ENCODE measurements at regions not wholly inside any gene's neighbourhood (a gene's known extent, or its start where the extent isn't known, plus 50 kb on each side); places are given as distances from the start of the nearest gene placed in this dataset.

DNA sequence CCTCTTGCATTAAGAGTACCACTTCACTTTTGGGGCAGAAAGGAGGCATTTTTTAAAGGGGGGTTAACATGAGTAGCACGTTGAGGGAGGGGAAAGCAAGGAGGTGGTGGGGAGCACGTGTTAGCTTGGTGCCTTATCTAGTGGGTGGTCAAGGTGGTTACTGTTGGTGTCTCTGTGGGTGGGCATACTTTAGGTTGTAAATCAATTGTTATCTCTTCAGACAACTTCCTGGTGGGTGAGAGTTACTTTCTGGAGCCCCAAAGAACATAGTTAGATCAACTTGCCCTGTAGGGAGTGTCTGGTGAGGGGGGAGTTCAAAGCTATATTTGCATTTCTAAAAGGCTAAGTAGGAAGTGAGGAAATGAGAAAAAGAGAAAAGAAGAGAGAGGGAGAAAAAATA is 297.7 kb upstream of the CLNK start:
- TF ChIP-seq, protein P1, sequence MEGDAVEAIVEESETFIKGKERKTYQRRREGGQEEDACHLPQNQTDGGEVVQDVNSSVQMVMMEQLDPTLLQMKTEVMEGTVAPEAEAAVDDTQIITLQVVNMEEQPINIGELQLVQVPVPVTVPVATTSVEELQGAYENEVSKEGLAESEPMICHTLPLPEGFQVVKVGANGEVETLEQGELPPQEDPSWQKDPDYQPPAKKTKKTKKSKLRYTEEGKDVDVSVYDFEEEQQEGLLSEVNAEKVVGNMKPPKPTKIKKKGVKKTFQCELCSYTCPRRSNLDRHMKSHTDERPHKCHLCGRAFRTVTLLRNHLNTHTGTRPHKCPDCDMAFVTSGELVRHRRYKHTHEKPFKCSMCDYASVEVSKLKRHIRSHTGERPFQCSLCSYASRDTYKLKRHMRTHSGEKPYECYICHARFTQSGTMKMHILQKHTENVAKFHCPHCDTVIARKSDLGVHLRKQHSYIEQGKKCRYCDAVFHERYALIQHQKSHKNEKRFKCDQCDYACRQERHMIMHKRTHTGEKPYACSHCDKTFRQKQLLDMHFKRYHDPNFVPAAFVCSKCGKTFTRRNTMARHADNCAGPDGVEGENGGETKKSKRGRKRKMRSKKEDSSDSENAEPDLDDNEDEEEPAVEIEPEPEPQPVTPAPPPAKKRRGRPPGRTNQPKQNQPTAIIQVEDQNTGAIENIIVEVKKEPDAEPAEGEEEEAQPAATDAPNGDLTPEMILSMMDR (IDR thresholded peaks at IDR 0.05; ENCODE audit: borderline replicate concordance, insufficient read depth, low read depth, low read length), result no peak
- H3K4me3 ChIP-seq (ENCODE audit: low read depth, low read length), result no peak overlapping the region

DNA sequence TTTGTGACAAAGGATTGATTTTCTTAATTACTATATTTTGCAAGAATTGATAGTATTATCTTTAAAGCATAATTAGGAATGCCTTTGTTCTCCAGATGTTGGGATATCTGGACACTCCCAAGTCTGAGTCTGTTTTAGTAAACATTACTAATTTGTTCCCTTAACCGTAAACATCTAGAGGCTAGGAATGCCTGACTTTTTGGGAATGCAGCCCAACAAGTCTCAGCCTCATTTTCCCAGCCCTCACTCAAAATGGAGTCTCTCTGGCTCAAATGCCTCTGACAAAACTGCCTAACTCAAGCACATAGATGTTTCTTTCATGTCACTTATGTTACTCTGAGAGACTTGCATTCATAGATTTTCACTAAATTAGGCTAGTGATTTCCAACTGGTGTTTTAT is 297.0 kb upstream of the CLNK start:
- TF ChIP-seq, protein P1 (IDR thresholded peaks at IDR 0.05; ENCODE audit: borderline replicate concordance, insufficient read depth, low read depth, low read length), result no peak

GRCh38 chr4:10981096-10981495 is 296.5 kb upstream of the CLNK start:
- TF ChIP-seq, protein P1 (IDR thresholded peaks at IDR 0.05; ENCODE audit: borderline replicate concordance, insufficient read depth, low read depth, low read length), result no peak
- no peak overlapping the region for H3K4me3 ChIP-seq (ENCODE audit: low read depth, low read length)

More for the DNA sequence above, 297.0 kb upstream of the CLNK start:
- H3K4me3 ChIP-seq (ENCODE audit: low read depth, low read length), result no peak overlapping the region

- H3K4me3 ChIP-seq (ENCODE audit: low read depth, low read length), result no peak overlapping the region
- TF ChIP-seq, protein P1 (IDR thresholded peaks at IDR 0.05; ENCODE audit: borderline replicate concordance, insufficient read depth, low read depth, low read length), result no peak
These were observed 294.5 kb upstream of the CLNK start for GRCh38 chr4:10979032-10979431.

DNA sequence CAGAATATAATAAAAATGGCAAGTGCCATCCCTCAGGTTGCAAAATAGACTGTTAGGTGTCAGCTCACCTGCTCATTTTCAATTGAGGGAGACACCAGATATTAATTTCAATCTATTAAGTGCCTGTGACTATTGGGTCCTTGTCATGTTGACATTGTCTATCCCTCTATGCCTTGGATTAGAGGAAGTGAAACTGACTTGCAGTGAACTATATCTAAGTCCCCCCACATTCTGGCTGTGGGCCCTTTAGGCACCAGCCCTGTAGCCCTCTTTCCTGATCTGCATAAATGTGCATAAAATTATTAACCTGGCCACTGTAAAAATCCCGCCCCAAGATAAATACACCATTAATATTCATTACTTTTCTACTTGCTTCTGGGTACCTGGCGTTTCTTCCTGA is 293.0 kb upstream of the CLNK start:
- no peak overlapping the region for H3K4me3 ChIP-seq (ENCODE audit: low read depth, low read length)
- TF ChIP-seq, protein P1 (IDR thresholded peaks at IDR 0.05; ENCODE audit: borderline replicate concordance, insufficient read depth, low read depth, low read length), result no peak

DNA sequence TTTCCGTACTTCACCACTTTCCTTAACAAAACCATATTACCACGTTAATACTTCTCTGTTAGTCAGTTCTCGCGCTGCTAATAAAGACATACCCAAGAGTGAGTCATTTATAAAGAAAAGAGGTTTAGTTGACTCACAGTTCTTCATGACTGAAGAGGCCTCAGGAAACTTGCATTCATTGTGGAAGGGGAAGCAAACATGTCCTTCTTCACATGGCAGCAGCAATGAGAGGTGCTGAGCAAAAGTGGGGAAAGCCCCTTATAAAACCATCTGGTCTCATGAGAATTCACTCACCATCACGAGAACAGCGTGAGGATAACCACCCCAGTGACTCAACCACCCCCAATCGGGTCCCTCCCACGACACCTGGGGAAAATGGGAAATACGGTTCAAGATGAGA is 289.8 kb upstream of the CLNK start:
- TF ChIP-seq, protein P1 (IDR thresholded peaks at IDR 0.05; ENCODE audit: borderline replicate concordance, insufficient read depth, low read depth, low read length), result no peak
- H3K4me3 ChIP-seq (ENCODE audit: low read depth, low read length), result no peak overlapping the region

DNA sequence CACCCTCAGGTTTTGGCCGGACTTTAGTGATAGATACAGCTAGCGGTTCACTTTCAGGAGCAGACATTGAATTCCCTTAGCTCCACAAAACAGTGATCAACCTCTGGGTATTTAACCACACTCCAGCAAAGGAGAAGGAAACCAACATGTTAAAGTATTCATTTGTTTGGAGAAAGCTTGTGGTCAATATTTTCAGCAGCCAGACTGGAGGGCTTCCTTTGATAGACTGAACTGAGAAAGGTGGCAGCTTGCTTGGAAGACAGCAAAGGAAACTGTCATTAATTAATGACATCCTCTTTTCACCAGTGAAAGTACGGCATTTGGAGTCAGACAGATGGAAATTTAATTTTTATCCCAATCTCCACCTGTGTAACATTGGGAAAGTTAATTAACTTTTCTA is 289.1 kb upstream of the CLNK start:
- TF ChIP-seq, protein P1 (IDR thresholded peaks at IDR 0.05; ENCODE audit: borderline replicate concordance, insufficient read depth, low read depth, low read length), result no peak
- H3K4me3 ChIP-seq (ENCODE audit: low read depth, low read length), result no peak overlapping the region

Measured in GM12875 (cell line).